ENCODE measurements at regions not wholly inside any gene's neighbourhood (a gene's known extent, or its start where the extent isn't known, plus 50 kb on each side); places are given as distances from the start of the nearest gene placed in this dataset.

- H3K4me3 Mint-ChIP-seq = no peak overlapping the region
- peaks cover 2% of the 10 kb centered on the region for H3K9me3 Mint-ChIP-seq
- no peak for DNase-seq (ENCODE audit: low read depth, low spot score)
- no peaks in the 10 kb centered on the region for H3K27me3 Mint-ChIP-seq (ENCODE audit: low read depth)
- H3K4me1 Mint-ChIP-seq = peaks cover 7% of the 10 kb centered on the region
- no peak for TF ChIP-seq CTCF (conservative IDR thresholded peaks at IDR 0.05)
- H3K27ac Mint-ChIP-seq (ENCODE audit: unreplicated experiment) = no peak overlapping the region
- H3K36me3 Mint-ChIP-seq (ENCODE audit: low read depth) = no peaks in the 10 kb centered on the region
Measured at GRCh38 chr14:49420201-49420600, 166.0 kb downstream of the RPS29 start.

GRCh38 chr14:49418789-49419188, 167.4 kb downstream of the RPS29 start:
- Mint-ChIP-seq H3K27ac (ENCODE audit: unreplicated experiment) (no peak overlapping the region), H3K9me3 (no peaks in the 10 kb centered on the region), H3K4me3 (no peak overlapping the region), H3K27me3 (ENCODE audit: low read depth) (no peaks in the 10 kb centered on the region), H3K4me1 (peaks cover 4% of the 10 kb centered on the region), H3K36me3 (ENCODE audit: low read depth) (no peaks in the 10 kb centered on the region)
- no peak for DNase-seq (ENCODE audit: low read depth, low spot score)
- no peak for TF ChIP-seq CTCF (conservative IDR thresholded peaks at IDR 0.05)

GRCh38 chr14:49417790-49418189, 168.4 kb downstream of the RPS29 start:
- Mint-ChIP-seq H3K36me3 (ENCODE audit: low read depth) (no peaks in the 10 kb centered on the region), H3K9me3 (no peaks in the 10 kb centered on the region), H3K27me3 (ENCODE audit: low read depth) (no peaks in the 10 kb centered on the region), H3K27ac (ENCODE audit: unreplicated experiment) (no peak overlapping the region), H3K4me3 (no peak overlapping the region), H3K4me1 (peaks cover 4% of the 10 kb centered on the region)
- TF ChIP-seq CTCF (conservative IDR thresholded peaks at IDR 0.05) = no peak
- DNase-seq (ENCODE audit: low read depth, low spot score) = no peak

- Mint-ChIP-seq H3K4me1 (no peaks in the 10 kb centered on the region), H3K27ac (ENCODE audit: unreplicated experiment) (no peak overlapping the region), H3K27me3 (ENCODE audit: low read depth) (no peaks in the 10 kb centered on the region), H3K36me3 (ENCODE audit: low read depth) (no peaks in the 10 kb centered on the region), H3K4me3 (no peak overlapping the region), H3K9me3 (no peaks in the 10 kb centered on the region)
- TF ChIP-seq CTCF (conservative IDR thresholded peaks at IDR 0.05) = no peak
- DNase-seq (ENCODE audit: low read depth, low spot score) = no peak
Measured at GRCh38 chr14:49408187-49408933, 177.8 kb downstream of the RPS29 start.

- Mint-ChIP-seq H3K36me3 (ENCODE audit: low read depth) (no peaks in the 10 kb centered on the region), H3K27me3 (ENCODE audit: low read depth) (no peaks in the 10 kb centered on the region), H3K4me1 (no peaks in the 10 kb centered on the region), H3K4me3 (no peak overlapping the region), H3K27ac (ENCODE audit: unreplicated experiment) (no peak overlapping the region), H3K9me3 (no peaks in the 10 kb centered on the region)
- no peak for TF ChIP-seq CTCF (conservative IDR thresholded peaks at IDR 0.05)
- no peak for DNase-seq (ENCODE audit: low read depth, low spot score)
Measured at GRCh38 chr14:49405291-49405690, 180.9 kb downstream of the RPS29 start.
